ENCODE measurements at regions not wholly inside any gene's neighbourhood (a gene's known extent, or its start where the extent isn't known, plus 50 kb on each side); places are given as distances from the start of the nearest gene placed in this dataset.
"Not testable (repeated sequence)": the region's sequence is repeated elsewhere in the genome, so short reads cannot be mapped to it uniquely, and the experiment has no call there.

GRCh38 chr12:94819011-94819410 is 168.7 kb upstream of the TMCC3 start:
- DNase-seq (ENCODE audit: low read depth, low spot score), result no peak
- no peak overlapping the region for H3K27ac ChIP-seq

GRCh38 chr12:94817695-94818075 is 167.3 kb upstream of the TMCC3 start:
- no peak for DNase-seq (ENCODE audit: low read depth, low spot score)
- no peak overlapping the region for H3K27ac ChIP-seq

GRCh38 chr12:94817201-94817600 is 166.8 kb upstream of the TMCC3 start:
- not testable (repeated sequence) for DNase-seq (ENCODE audit: low read depth, low spot score); H3K27ac ChIP-seq

GRCh38 chr12:94816746-94817145 is 166.4 kb upstream of the TMCC3 start:
- H3K27ac ChIP-seq; DNase-seq (ENCODE audit: low read depth, low spot score): not testable (repeated sequence)

- DNase-seq (ENCODE audit: low read depth, low spot score), result no peak
- no peak overlapping the region for H3K27ac ChIP-seq
These were observed 165.6 kb upstream of the TMCC3 start for GRCh38 chr12:94815958-94816357.

- DNase-seq (ENCODE audit: low read depth, low spot score), result no peak
- H3K27ac ChIP-seq, result no peak overlapping the region
These were observed 165.1 kb upstream of the TMCC3 start for GRCh38 chr12:94815450-94815849.

GRCh38 chr12:94813314-94813713 is 163.0 kb upstream of the TMCC3 start:
- no peak for DNase-seq (ENCODE audit: low read depth, low spot score)
- H3K27ac ChIP-seq, result no peak overlapping the region

GRCh38 chr12:94812345-94812744 is 162.0 kb upstream of the TMCC3 start:
- DNase-seq (ENCODE audit: low read depth, low spot score), result no peak
- no peak overlapping the region for H3K27ac ChIP-seq

- DNase-seq (ENCODE audit: low read depth, low spot score), result no peak
- no peak overlapping the region for H3K27ac ChIP-seq
These were observed 161.3 kb upstream of the TMCC3 start for GRCh38 chr12:94811611-94812010.

GRCh38 chr12:94807951-94808350 is 157.6 kb upstream of the TMCC3 start:
- no peak overlapping the region for H3K27ac ChIP-seq
- DNase-seq (ENCODE audit: low read depth, low spot score), result no peak

- H3K27ac ChIP-seq, result peak overlapping the region; percentile 59
- DNase-seq (ENCODE audit: low read depth, low spot score), result no peak
These were observed 156.3 kb upstream of the TMCC3 start for GRCh38 chr12:94806617-94807016.

GRCh38 chr12:94805749-94806529 is 155.6 kb upstream of the TMCC3 start:
- peak overlapping the region; percentile 59 for H3K27ac ChIP-seq
- no peak for DNase-seq (ENCODE audit: low read depth, low spot score)

- H3K27ac ChIP-seq, result no peak overlapping the region
- no peak for DNase-seq (ENCODE audit: low read depth, low spot score)
These were observed 153.6 kb upstream of the TMCC3 start for GRCh38 chr12:94803939-94804338.

- no peak for DNase-seq (ENCODE audit: low read depth, low spot score)
- H3K27ac ChIP-seq, result no peak overlapping the region
These were observed 152.4 kb upstream of the TMCC3 start for GRCh38 chr12:94802796-94803195.

GRCh38 chr12:94801745-94802144 is 151.4 kb upstream of the TMCC3 start:
- DNase-seq (ENCODE audit: low read depth, low spot score), result no peak
- H3K27ac ChIP-seq, result no peak overlapping the region

GRCh38 chr12:94799136-94799535 is 148.8 kb upstream of the TMCC3 start:
- DNase-seq (ENCODE audit: low read depth, low spot score), result peak; percentile 34
- peak overlapping the region; percentile 63 for H3K27ac ChIP-seq

GRCh38 chr12:94798113-94798512 is 147.8 kb upstream of the TMCC3 start:
- no peak for DNase-seq (ENCODE audit: low read depth, low spot score)
- no peak overlapping the region for H3K27ac ChIP-seq

- peak overlapping the region; percentile 36 for H3K27ac ChIP-seq
- DNase-seq (ENCODE audit: low read depth, low spot score), result no peak
These were observed 145.2 kb upstream of the TMCC3 start for GRCh38 chr12:94795520-94795919.

- DNase-seq (ENCODE audit: low read depth, low spot score), result no peak
- no peak overlapping the region for H3K27ac ChIP-seq
These were observed 144.7 kb upstream of the TMCC3 start for GRCh38 chr12:94795044-94795443.

- H3K27ac ChIP-seq, result no peak overlapping the region
- DNase-seq (ENCODE audit: low read depth, low spot score), result no peak
These were observed 142.8 kb upstream of the TMCC3 start for GRCh38 chr12:94793191-94793595.

- DNase-seq (ENCODE audit: low read depth, low spot score), result no peak
- no peak overlapping the region for H3K27ac ChIP-seq
These were observed 142.3 kb upstream of the TMCC3 start for GRCh38 chr12:94792693-94793092.

- no peak overlapping the region for H3K27ac ChIP-seq
- no peak for DNase-seq (ENCODE audit: low read depth, low spot score)
These were observed 141.6 kb upstream of the TMCC3 start for GRCh38 chr12:94791933-94792332.
